ENCODE measurements at regions not wholly inside any gene's neighbourhood (a gene's known extent, or its start where the extent isn't known, plus 50 kb on each side); places are given as distances from the start of the nearest gene placed in this dataset.
"Not testable (repeated sequence)": the region's sequence is repeated elsewhere in the genome, so short reads cannot be mapped to it uniquely, and the experiment has no call there.

GRCh38 chr12:123047892-123048291 lies 67.4 kb downstream of the ARL6IP4 start:
- H3K9me1 ChIP-seq (replicated peaks; ENCODE audit: control insufficient read depth, extremely low read depth, insufficient read depth, low read length); H4K20me1 ChIP-seq (replicated peaks; ENCODE audit: control insufficient read depth, extremely low read depth, insufficient read depth, low read length); BruUV-seq (replicated peaks); H3K79me2 ChIP-seq (ENCODE audit: control insufficient read depth, insufficient read depth, low read length); POLR2A ChIA-PET; H2AFZ ChIP-seq (ENCODE audit: low read depth, low read length); intact Hi-C loops (cut with micrococcal nuclease); H3K4me1 ChIP-seq (ENCODE audit: control insufficient read depth, extremely low read depth, insufficient read depth, low read length); H3K27me3 ChIP-seq (ENCODE audit: control insufficient read depth in 2 of 2, insufficient read depth in 2 of 2, low read length in 2 of 2); H3K9me3 ChIP-seq (replicated peaks; ENCODE audit: control insufficient read depth, insufficient read depth, low read length); H3K27ac ChIP-seq (ENCODE audit: insufficient read depth, low read depth, low read length); H3K4me3 ChIP-seq (replicated peaks in 1 of 3; ENCODE audit: insufficient read depth in 1 of 3, low read depth in 1 of 3, low read length in 3 of 3); dilution Hi-C loops (cut with MboI; ENCODE audit: extremely low pct_ligation_motif_present, low sequenced_read_pairs); DNase-seq (ENCODE audit: low read depth, low spot score); H3K9ac ChIP-seq (replicated peaks; ENCODE audit: extremely low read depth, insufficient read depth, low read length); CTCF ChIA-PET; H3K4me2 ChIP-seq (ENCODE audit: insufficient read depth, low read length); H3K36me3 ChIP-seq (ENCODE audit: control insufficient read depth in 2 of 2, extremely low read depth in 1 of 2, insufficient read depth in 2 of 2, low read length in 2 of 2); FAIRE-seq: not testable (repeated sequence)

GRCh38 chr12:123047289-123047688 lies 66.8 kb downstream of the ARL6IP4 start:
- BruUV-seq (replicated peaks) = no TSS peak
- CTCF ChIA-PET = interaction anchor here (0.8 to 7.1 kb wide), 5 partner anchors 9 to 188 kb away, joined by 3 to 255 read pairs (median 6); partner anchors contain the start of genes MPHOSPH9, MTRFR and PITPNM2
- Histone ChIP-seq H3K9me1 (replicated peaks; ENCODE audit: control insufficient read depth, extremely low read depth, insufficient read depth, low read length) (no peaks in the 10 kb centered on the region), H4K20me1 (replicated peaks; ENCODE audit: control insufficient read depth, extremely low read depth, insufficient read depth, low read length) (no peaks in the 10 kb centered on the region), H3K27me3 (ENCODE audit: control insufficient read depth in 2 of 2, insufficient read depth in 2 of 2, low read length in 2 of 2) (no peaks in the 10 kb centered on the region), H3K9me3 (replicated peaks; ENCODE audit: control insufficient read depth, insufficient read depth, low read length) (no peaks in the 10 kb centered on the region), H3K4me1 (ENCODE audit: control insufficient read depth, extremely low read depth, insufficient read depth, low read length) (no peaks in the 10 kb centered on the region), H3K4me3 (replicated peaks in 1 of 3; ENCODE audit: insufficient read depth in 1 of 3, low read depth in 1 of 3, low read length in 3 of 3) (no peak overlapping the region), H3K4me2 (ENCODE audit: insufficient read depth, low read length) (no peak overlapping the region), H3K79me2 (ENCODE audit: control insufficient read depth, insufficient read depth, low read length) (no peaks in the 10 kb centered on the region), H3K27ac (ENCODE audit: insufficient read depth, low read depth, low read length) (no peak overlapping the region), H3K36me3 (ENCODE audit: control insufficient read depth in 2 of 2, extremely low read depth in 1 of 2, insufficient read depth in 2 of 2, low read length in 2 of 2) (no peaks in the 10 kb centered on the region), H2AFZ (ENCODE audit: low read depth, low read length) (no peak overlapping the region), H3K9ac (replicated peaks; ENCODE audit: extremely low read depth, insufficient read depth, low read length) (no peak overlapping the region)
- FAIRE-seq (no peak), DNase-seq (ENCODE audit: low read depth, low spot score) (no peak)
- dilution Hi-C loops (cut with MboI; ENCODE audit: extremely low pct_ligation_motif_present, low sequenced_read_pairs) (no loop called here), intact Hi-C loops (cut with micrococcal nuclease) (no loop called here)
- no peak for TF ChIP-seq EZH2 (IDR thresholded peaks at IDR 0.05; ENCODE audit: borderline replicate concordance, low read depth, low read length, severe bottlenecking)
- POLR2A ChIA-PET = no interaction called here

All from endothelial cell of umbilical vein (primary cell).